Nephron (organoid): ENCODE measurements at regions not wholly inside any gene's neighbourhood (a gene's known extent, or its start where the extent isn't known, plus 50 kb on each side); places are given as distances from the start of the nearest gene placed in this dataset.

Source experiments
- H3K27ac Mint-ChIP-seq, 3 experiments: 2 replicates each; pipeline ENCODE4 v1.8.0; 2020; ENCODE audit warnings: mixed read lengths in 3 of 3, mild to moderate bottlenecking in 2 of 3, moderate library complexity in 1 of 3
- H3K27me3 Mint-ChIP-seq: 2 replicates; pipeline ENCODE4 v1.8.0; 2021; ENCODE audit warnings: low read depth, mild to moderate bottlenecking, moderate library complexity, mixed read lengths
- H3K36me3 Mint-ChIP-seq: 2 replicates; pipeline ENCODE4 v1.8.0; 2020; ENCODE audit warnings: low read depth, mixed read lengths
- H3K4me1 Mint-ChIP-seq: 2 replicates; pipeline ENCODE4 v1.8.0; 2020; ENCODE audit warnings: mixed read lengths
- H3K4me3 Mint-ChIP-seq, 3 experiments: 2 replicates each; pipeline ENCODE4 v1.8.0; 2020; ENCODE audit warnings: mild to moderate bottlenecking in 3 of 3, mixed read lengths in 3 of 3, moderate library complexity in 2 of 3
- H3K9me3 Mint-ChIP-seq: 2 replicates; pipeline ENCODE4 v1.8.0; 2020; ENCODE audit warnings: mixed read lengths
- CTCF ChIP-seq, 3 experiments: fragments of 200-600 bp; sonication (generic); IDR thresholded peaks; one replicate each; pipeline ENCODE4 v1.5.0; 2021; ENCODE audit warnings: antibody characterized with exemption in 3 of 3; ENCODE audit not compliant: unreplicated experiment in 3 of 3

GRCh38 chr20:60941379-60941778 lies 310.7 kb upstream of the CDH4 start:
- Mint-ChIP-seq H3K4me1 (no peaks in the 10 kb centered on the region), H3K27ac (no peak overlapping the region), H3K4me3 (no peak overlapping the region), H3K27me3 (peaks cover 27% of the 10 kb centered on the region), H3K36me3 (no peaks in the 10 kb centered on the region), H3K9me3 (no peaks in the 10 kb centered on the region)
- no peak for TF ChIP-seq CTCF (IDR thresholded peaks at IDR 0.05; ENCODE audit: unreplicated experiment in 3 of 3)

GRCh38 chr20:60947819-60948218 lies 304.2 kb upstream of the CDH4 start:
- no peak for TF ChIP-seq CTCF (IDR thresholded peaks at IDR 0.05; ENCODE audit: unreplicated experiment in 3 of 3)
- no peaks in the 10 kb centered on the region for H3K4me1 Mint-ChIP-seq

GRCh38 chr20:60948224-60948623 lies 303.8 kb upstream of the CDH4 start:
- Mint-ChIP-seq H3K36me3 (no peaks in the 10 kb centered on the region), H3K27me3 (peaks cover 17% of the 10 kb centered on the region), H3K4me3 (no peak overlapping the region), H3K4me1 (no peaks in the 10 kb centered on the region), H3K27ac (no peak overlapping the region), H3K9me3 (no peaks in the 10 kb centered on the region)
- no peak for TF ChIP-seq CTCF (IDR thresholded peaks at IDR 0.05; ENCODE audit: unreplicated experiment in 3 of 3)

More at GRCh38 chr20:60947819-60948218, 304.2 kb upstream of the CDH4 start:
- Mint-ChIP-seq H3K27ac (no peak overlapping the region), H3K27me3 (peaks cover 17% of the 10 kb centered on the region), H3K36me3 (no peaks in the 10 kb centered on the region), H3K4me3 (no peak overlapping the region), H3K9me3 (no peaks in the 10 kb centered on the region)

- H3K4me1 Mint-ChIP-seq: no peaks in the 10 kb centered on the region
- H3K27me3 Mint-ChIP-seq: peaks cover 17% of the 10 kb centered on the region
- H3K27ac Mint-ChIP-seq: no peak overlapping the region
- no peak for TF ChIP-seq CTCF (IDR thresholded peaks at IDR 0.05; ENCODE audit: unreplicated experiment in 3 of 3)
- H3K4me3 Mint-ChIP-seq: no peak overlapping the region
- H3K36me3 Mint-ChIP-seq: no peaks in the 10 kb centered on the region
- peaks cover 3% of the 10 kb centered on the region for H3K9me3 Mint-ChIP-seq
These were observed 301.5 kb upstream of the CDH4 start for GRCh38 chr20:60950561-60950960.

- H3K9me3 Mint-ChIP-seq: peaks cover 3% of the 10 kb centered on the region
- TF ChIP-seq CTCF (IDR thresholded peaks at IDR 0.05; ENCODE audit: unreplicated experiment in 3 of 3): no peak
- no peaks in the 10 kb centered on the region for H3K4me1 Mint-ChIP-seq
These were observed 301.1 kb upstream of the CDH4 start for GRCh38 chr20:60950974-60951373.

GRCh38 chr20:60952861-60953260 lies 299.2 kb upstream of the CDH4 start:
- Mint-ChIP-seq H3K27ac (no peak overlapping the region), H3K9me3 (peaks cover 3% of the 10 kb centered on the region), H3K4me1 (no peaks in the 10 kb centered on the region), H3K36me3 (no peaks in the 10 kb centered on the region), H3K27me3 (peaks cover 21% of the 10 kb centered on the region), H3K4me3 (no peak overlapping the region)
- TF ChIP-seq CTCF (IDR thresholded peaks at IDR 0.05; ENCODE audit: unreplicated experiment in 3 of 3): no peak

More at GRCh38 chr20:60950974-60951373, 301.1 kb upstream of the CDH4 start:
- Mint-ChIP-seq H3K27me3 (peaks cover 17% of the 10 kb centered on the region), H3K4me3 (no peak overlapping the region), H3K27ac (no peak overlapping the region), H3K36me3 (no peaks in the 10 kb centered on the region)
